GM23338 (cell line): ENCODE measurements at regions not wholly inside any gene's neighbourhood (a gene's known extent, or its start where the extent isn't known, plus 50 kb on each side); places are given as distances from the start of the nearest gene placed in this dataset.

Source experiments
- ATAC-seq: fragments of 200-7000 bp; cut with Tn5 transposase; 3 replicates; pipeline ENCODE4 v1.9.1; 2020
- DNase-seq: peaks from one replicate; pipeline ENCODE4 v3.0.0-alpha.2; 2015; ENCODE audit warnings: low spot score
- H2AFZ ChIP-seq: fragments of 200-600 bp; sonication (generic); 2 replicates; pipeline ENCODE4 v1.8.0; 2016; ENCODE audit warnings: antibody characterized with exemption, mild to moderate bottlenecking, moderate library complexity
- H3F3A ChIP-seq: fragments of 200-600 bp; sonication (generic); replicated peaks from 2 replicates; pipeline ENCODE4 v1.8.0; 2017; ENCODE audit warnings: antibody characterized with exemption, mixed run types, low read depth
- H3K27ac ChIP-seq: fragments of 200-600 bp; sonication (generic); 2 replicates; pipeline ENCODE4 v1.6.1; 2016; ENCODE audit warnings: low read depth
- H3K27me3 ChIP-seq: fragments of 200-600 bp; sonication (generic); 2 replicates; pipeline ENCODE4 v1.8.0; 2016; ENCODE audit warnings: mild to moderate bottlenecking, mixed run types, moderate library complexity; ENCODE audit not compliant: insufficient read depth
- H3K36me3 ChIP-seq: fragments of 200-600 bp; sonication (generic); 2 replicates; pipeline ENCODE4 v1.8.0; 2016; ENCODE audit warnings: mild to moderate bottlenecking; ENCODE audit not compliant: insufficient read depth
- H3K4me1 ChIP-seq: fragments of 200-600 bp; sonication (generic); 2 replicates; pipeline ENCODE4 v1.8.0; 2016; ENCODE audit warnings: mild to moderate bottlenecking, moderate library complexity; ENCODE audit not compliant: insufficient read depth
- H3K4me2 ChIP-seq: fragments of 200-600 bp; sonication (generic); 2 replicates; pipeline ENCODE4 v1.7.1; 2017; ENCODE audit warnings: mixed run types
- H3K4me3 ChIP-seq: fragments of 200-600 bp; sonication (generic); 2 replicates; pipeline ENCODE4 v1.6.1; 2016; ENCODE audit warnings: mixed run types
- H3K79me2 ChIP-seq: fragments of 200-600 bp; sonication (generic); replicated peaks from 2 replicates; pipeline ENCODE4 v1.8.0; 2017; ENCODE audit warnings: mild to moderate bottlenecking; ENCODE audit not compliant: insufficient read depth
- H3K9me2 ChIP-seq: fragments of 200-600 bp; sonication (generic); 2 replicates; pipeline ENCODE4 v1.8.0; 2017; ENCODE audit not compliant: insufficient read depth
- H4K20me1 ChIP-seq: fragments of 200-600 bp; sonication (generic); replicated peaks from 2 replicates; pipeline ENCODE4 v1.8.0; 2017; ENCODE audit warnings: mild to moderate bottlenecking; ENCODE audit not compliant: insufficient read depth
- H3K27ac Mint-ChIP-seq: 2 replicates; pipeline ENCODE4 v1.8.0; 2020; ENCODE audit warnings: inconsistent platforms, mild to moderate bottlenecking, moderate library complexity, mixed read lengths
- H3K27me3 Mint-ChIP-seq: 3 replicates; pipeline ENCODE4 v1.8.0; 2022; ENCODE audit warnings: low read depth, mild to moderate bottlenecking, moderate library complexity, mixed read lengths, inconsistent platforms; ENCODE audit not compliant: insufficient read depth, poor library complexity
- H3K36me3 Mint-ChIP-seq: 3 replicates; pipeline ENCODE4 v1.8.0; 2021; ENCODE audit warnings: low read depth, mild to moderate bottlenecking, inconsistent platforms, moderate library complexity, mixed read lengths
- H3K4me1 Mint-ChIP-seq: 3 replicates; pipeline ENCODE4 v1.8.0; 2020; ENCODE audit warnings: mild to moderate bottlenecking, inconsistent platforms, mixed read lengths
- H3K4me3 Mint-ChIP-seq: 3 replicates; pipeline ENCODE4 v1.8.0; 2021; ENCODE audit warnings: moderate library complexity, mild to moderate bottlenecking, inconsistent platforms, mixed read lengths
- H3K9me3 Mint-ChIP-seq: 3 replicates; pipeline ENCODE4 v1.8.0; 2020; ENCODE audit warnings: moderate library complexity, mild to moderate bottlenecking, inconsistent platforms, mixed read lengths
- CREB1 ChIP-seq: fragments of 250-450 bp; sonication (Bioruptor Pico); IDR thresholded peaks from 2 replicates; pipeline ENCODE4 v1.5.0; 2020; ENCODE audit warnings: low read depth, mild to moderate bottlenecking, moderate library complexity
- CTCF ChIP-seq, 2 experiments: fragments of 200-600 bp in 1 of 2; sonication (generic) in 1 of 2; conservative IDR thresholded peaks; 2 replicates each; pipeline versions ENCODE4 v1.5.1 to v1.6.1; 2016 to 2017; ENCODE audit warnings: antibody characterized with exemption in 2 of 2, low read depth in 2 of 2, mild to moderate bottlenecking in 2 of 2, moderate library complexity in 1 of 2
- EZH2 ChIP-seq: fragments of 200-600 bp; sonication (generic); IDR thresholded peaks from one replicate; pipeline ENCODE4 v1.8.0; 2017; ENCODE audit warnings: antibody characterized with exemption, mild to moderate bottlenecking, low read depth; ENCODE audit not compliant: unreplicated experiment
- POLR2AphosphoS5 ChIP-seq: IDR thresholded peaks from 2 replicates; pipeline ENCODE4 v1.6.1; 2016; ENCODE audit warnings: antibody characterized with exemption, low read depth
- REST ChIP-seq: IDR thresholded peaks from one replicate; pipeline ENCODE4 v1.6.1; 2018; ENCODE audit warnings: antibody characterized with exemption; ENCODE audit not compliant: unreplicated experiment
- ZNF331 ChIP-seq: fragments of 250-450 bp; sonication (Bioruptor Pico); IDR thresholded peaks from 2 replicates; pipeline ENCODE4 v1.5.0; 2020; ENCODE audit warnings: low read depth, mild to moderate bottlenecking, moderate library complexity
- ZNF462 ChIP-seq: fragments of 250-450 bp; sonication (Bioruptor Pico); IDR thresholded peaks from 2 replicates; pipeline ENCODE4 v1.5.0; 2020; ENCODE audit warnings: mild to moderate bottlenecking, moderate library complexity

- H3K79me2 ChIP-seq = no peaks in the 10 kb centered on the region
- H3K9me2 ChIP-seq = no peaks in the 10 kb centered on the region; the same call in 1 of the 2 replicates
- H3K27me3 Mint-ChIP-seq = peaks cover 13% of the 10 kb centered on the region
- no peak overlapping the region for H3K4me3 Mint-ChIP-seq
- H3K27ac Mint-ChIP-seq = peak overlapping the region; percentile 91
- no peaks in the 10 kb centered on the region for H3K36me3 ChIP-seq
- no peak overlapping the region for H3K4me3 ChIP-seq
- peaks cover 53% of the 10 kb centered on the region for H3K9me3 Mint-ChIP-seq
- H3K36me3 Mint-ChIP-seq = peaks cover 57% of the 10 kb centered on the region
- peak overlapping the region; percentile 84 for H3K27ac ChIP-seq
- 0 out of 2 replicates have a peak, but pooled peaks have one; percentile 2 for TF ChIP-seq CREB1 (CRISPR knock-in tag)
- TF ChIP-seq ZNF331 (CRISPR knock-in tag) = no peak
- peak; percentile 69 to 80 for TF ChIP-seq CTCF (conservative IDR thresholded peaks at IDR 0.05; ENCODE audit: low read depth in 2 of 2)
- no peak overlapping the region for H2AFZ ChIP-seq
- ATAC-seq (peak; percentile 91), DNase-seq (peak; percentile 63)
- no peak overlapping the region for H3K4me2 ChIP-seq
- peaks cover 17% of the 10 kb centered on the region for H3K4me1 Mint-ChIP-seq
- H3F3A ChIP-seq = no peaks in the 10 kb centered on the region
- H3K4me1 ChIP-seq = no peaks in the 10 kb centered on the region
- H3K27me3 ChIP-seq = no peaks in the 10 kb centered on the region
- no peaks in the 10 kb centered on the region for H4K20me1 ChIP-seq
These were observed 402.5 kb downstream of the STK39 start for GRCh38 chr2:167844714-167845530.

- Histone ChIP-seq H3K27ac (0 out of 2 replicates have a peak overlapping the region, but pooled peaks have one; percentile 84), H3K9me2 (no peaks in the 10 kb centered on the region; the same call in 1 of the 2 replicates), H3K4me1 (no peaks in the 10 kb centered on the region), H3K4me3 (no peak overlapping the region), H3K36me3 (no peaks in the 10 kb centered on the region), H3F3A (no peaks in the 10 kb centered on the region), H4K20me1 (no peaks in the 10 kb centered on the region), H3K79me2 (no peaks in the 10 kb centered on the region), H2AFZ (no peak overlapping the region), H3K4me2 (no peak overlapping the region), H3K27me3 (no peaks in the 10 kb centered on the region)
- ATAC-seq (no peak), DNase-seq (no peak)
- Mint-ChIP-seq H3K27ac (no peak overlapping the region), H3K27me3 (peaks cover 13% of the 10 kb centered on the region), H3K9me3 (peaks cover 45% of the 10 kb centered on the region), H3K36me3 (peaks cover 49% of the 10 kb centered on the region), H3K4me3 (no peak overlapping the region), H3K4me1 (peaks cover 17% of the 10 kb centered on the region)
- no peak for TF ChIP-seq ZNF331 (CRISPR knock-in tag)
- no peak for TF ChIP-seq POLR2AphosphoS5
- TF ChIP-seq ZNF462 (CRISPR knock-in tag) = no peak
- TF ChIP-seq EZH2 = no peak
- no peak for TF ChIP-seq REST
These were observed 403.7 kb downstream of the STK39 start for GRCh38 chr2:167843657-167844056.
